A549 (cell line): ENCODE measurements at regions not wholly inside any gene's neighbourhood (a gene's known extent, or its start where the extent isn't known, plus 50 kb on each side); places are given as distances from the start of the nearest gene placed in this dataset.

Experiments
- ATAC-seq, 2 experiments: fragments of 200-7000 bp in 1 of 2; fragments of >200 bp in 1 of 2; cut with Nextera tagmentation in 1 of 2; cut with Tn5 transposase in 1 of 2; 3 replicates each; pipeline versions ENCODE4 v1.8.0 to v1.9.1; 2018 to 2020; ENCODE audit warnings: mild to moderate bottlenecking in 1 of 2, moderate library complexity in 1 of 2
- CTCF ChIA-PET: fragments of 300-600 bp; sonication (Branson Sonifier 250); formaldehyde crosslinking; extraction: SDS; loops from one replicate; lab custom pipeline; 2021; ENCODE audit warnings: antibody characterized with exemption, inconsistent platforms; lab: Yijun Ruan, JAX
- POLR2A ChIA-PET: fragments of 350-600 bp; formaldehyde crosslinking; extraction: SDS; loops from one replicate; lab custom pipeline; 2021; ENCODE audit warnings: antibody characterized with exemption, inconsistent platforms; lab: Yijun Ruan, JAX
- DNase-seq, 2 experiments: peaks; one replicate each; pipeline versions ENCODE4 v3.0.0 to v3.0.0-alpha.2; 2011 to 2016; ENCODE audit warnings: low read depth in 1 of 2, low spot score in 1 of 2
- FAIRE-seq: peaks from 2 replicates; lab custom pipeline; 2011; peaks lifted over from hg19 to GRCh38; lab: Jason Lieb, UNC
- H3K27ac ChIP-seq, 2 experiments: fragments of >200 bp; sonication (Bioruptor Twin); formaldehyde crosslinking; 3 replicates each; pipeline ENCODE4 v1.5.1; 2016 to 2017
- H3K4me1 ChIP-seq: fragments of >200 bp; sonication (Bioruptor Twin); formaldehyde crosslinking; 3 replicates; pipeline ENCODE4 v1.6.1; 2016
- H3K4me2 ChIP-seq: fragments of >200 bp; sonication (Bioruptor Twin); formaldehyde crosslinking; 3 replicates; pipeline ENCODE4 v1.6.1; 2016
- H3K4me3 ChIP-seq: fragments of >200 bp; sonication (Bioruptor Twin); formaldehyde crosslinking; 3 replicates; pipeline ENCODE4 v1.5.1; 2016
- H3K9me3 ChIP-seq: fragments of >200 bp; sonication (Bioruptor Twin); formaldehyde crosslinking; 3 replicates; pipeline ENCODE4 v1.6.1; 2016
- BCL3 ChIP-seq: fragments of >200 bp; sonication (Bioruptor Twin); formaldehyde crosslinking; IDR thresholded peaks from 3 replicates; pipeline ENCODE4 v1.6.1; 2016
- BHLHE40 ChIP-seq: IDR thresholded peaks from 2 replicates; pipeline ENCODE4 v1.6.1; 2012; ENCODE audit warnings: low read depth, low read length, inconsistent platforms
- CBX2 ChIP-seq: fragments of 200-600 bp; sonication (generic); IDR thresholded peaks from 2 replicates; pipeline ENCODE4 v1.6.1; 2016; ENCODE audit warnings: low read depth, mild to moderate bottlenecking, borderline replicate concordance
- CHD2 ChIP-seq: fragments of 150-350 bp; IDR thresholded peaks from 2 replicates; pipeline ENCODE4 v1.6.1; 2014; ENCODE audit warnings: low read length; ENCODE audit not compliant: partially characterized antibody
- CHD4 ChIP-seq: fragments of 200-600 bp; sonication (generic); IDR thresholded peaks from 2 replicates; pipeline ENCODE4 v1.6.1; 2016; ENCODE audit warnings: antibody characterized with exemption, mild to moderate bottlenecking, borderline replicate concordance
- EHMT2 ChIP-seq: fragments of 200-600 bp; sonication (generic); IDR thresholded peaks from 2 replicates; pipeline ENCODE4 v1.6.1; 2016; ENCODE audit warnings: antibody characterized with exemption, low read depth, mild to moderate bottlenecking, moderate library complexity
- EP300 ChIP-seq, 2 experiments: fragments of >200 bp; sonication (Bioruptor Twin); formaldehyde crosslinking; IDR thresholded peaks; 2 replicates in 1 of 2; 3 replicates in 1 of 2; pipeline ENCODE4 v1.6.1; 2016 to 2017
- ESRRA ChIP-seq: fragments of 150-350 bp; IDR thresholded peaks from 2 replicates; pipeline ENCODE4 v1.6.1; 2014; ENCODE audit warnings: mild to moderate bottlenecking, low read length, borderline replicate concordance
- FOSB ChIP-seq: fragments of 250-450 bp; sonication (Bioruptor Pico); IDR thresholded peaks from 2 replicates; pipeline ENCODE4 v1.5.0; 2020; ENCODE audit warnings: mild to moderate bottlenecking, moderate library complexity
- HES2 ChIP-seq: fragments of >200 bp; sonication (Bioruptor Twin); formaldehyde crosslinking; IDR thresholded peaks from 2 replicates; pipeline ENCODE4 v1.6.1; 2016
- HOXA7 ChIP-seq: fragments of 250-450 bp; sonication (Bioruptor Pico); IDR thresholded peaks from 2 replicates; pipeline ENCODE4 v1.5.0; 2020; ENCODE audit warnings: mild to moderate bottlenecking, moderate library complexity
- HOXB5 ChIP-seq: fragments of 250-450 bp; sonication (Bioruptor Pico); IDR thresholded peaks from 2 replicates; pipeline ENCODE4 v1.5.0; 2020; ENCODE audit warnings: mild to moderate bottlenecking, moderate library complexity
- JUN ChIP-seq, 2 experiments: fragments of >200 bp; sonication (Bioruptor Twin); formaldehyde crosslinking; IDR thresholded peaks; 2 replicates in 1 of 2; 3 replicates in 1 of 2; pipeline ENCODE4 v1.6.1; 2016 to 2017
- JUNB ChIP-seq: fragments of >200 bp; sonication (Bioruptor Twin); formaldehyde crosslinking; IDR thresholded peaks from 2 replicates; pipeline ENCODE4 v1.6.1; 2016
- KDM1A ChIP-seq: fragments of 200-600 bp; sonication (generic); IDR thresholded peaks from 2 replicates; pipeline ENCODE4 v1.6.1; 2016; ENCODE audit warnings: low read depth, mild to moderate bottlenecking
- MAZ ChIP-seq: fragments of 150-350 bp; IDR thresholded peaks from 2 replicates; pipeline ENCODE4 v1.6.1; 2014; ENCODE audit warnings: antibody characterized with exemption, low read depth, low read length, borderline replicate concordance
- NFE2L2 ChIP-seq: fragments of 150-350 bp; conservative IDR thresholded peaks from 2 replicates; pipeline ENCODE4 v1.6.1; 2014; ENCODE audit warnings: low read length
- PBX3 ChIP-seq: IDR thresholded peaks from 2 replicates; pipeline ENCODE4 v1.6.1; 2012
- PHF8 ChIP-seq: fragments of 200-600 bp; sonication (generic); IDR thresholded peaks from 2 replicates; pipeline ENCODE4 v1.6.1; 2016; ENCODE audit warnings: low read depth, mild to moderate bottlenecking, antibody characterized with exemption, moderate library complexity, borderline replicate concordance
- POLR2A ChIP-seq: IDR thresholded peaks from 2 replicates; pipeline ENCODE4 v1.6.1; 2012; ENCODE audit warnings: mild to moderate bottlenecking, low read length
- RAD21 ChIP-seq, 2 experiments: fragments of >200 bp in 1 of 2; sonication (Bioruptor Twin) in 1 of 2; formaldehyde crosslinking in 1 of 2; IDR thresholded peaks in 1 of 2; conservative IDR thresholded peaks in 1 of 2; 2 replicates in 1 of 2; 3 replicates in 1 of 2; pipeline ENCODE4 v1.6.1; 2012 to 2018; ENCODE audit warnings: inconsistent platforms in 1 of 2
- RCOR1 ChIP-seq: fragments of 150-350 bp; IDR thresholded peaks from 2 replicates; pipeline ENCODE4 v1.6.1; 2014; ENCODE audit warnings: antibody characterized with exemption, low read length, low read depth
- RFX5 ChIP-seq: fragments of 450-650 bp; IDR thresholded peaks from 2 replicates; pipeline ENCODE4 v1.7.1; 2014; ENCODE audit warnings: antibody characterized with exemption, mild to moderate bottlenecking, moderate library complexity
- TFCP2L1 ChIP-seq: fragments of 250-450 bp; sonication (Bioruptor Pico); IDR thresholded peaks from 2 replicates; pipeline ENCODE4 v1.5.0; 2021; ENCODE audit warnings: mild to moderate bottlenecking
- USF2 ChIP-seq: fragments of 450-650 bp; IDR thresholded peaks from 2 replicates; pipeline ENCODE4 v1.6.1; 2014; ENCODE audit warnings: antibody characterized with exemption
- ZSCAN20 ChIP-seq: fragments of 250-450 bp; sonication (Bioruptor Pico); IDR thresholded peaks from 2 replicates; pipeline ENCODE4 v1.8.0; 2022; ENCODE audit warnings: mild to moderate bottlenecking, moderate library complexity
- WGBS: methylation state at CpG from one replicate; pipeline ENCODE4 v1.1.6; 2017; ENCODE audit errors: missing lambda C conversion rate; 5-methylcytosine and 5-hydroxymethylcytosine counted together

- no peaks in the 10 kb centered on the region for H3K9me3 ChIP-seq
- no peak overlapping the region for H3K4me2 ChIP-seq
- ChIA-PET CTCF (no interaction called here), POLR2A (no interaction called here)
- H3K4me3 ChIP-seq, result no peak overlapping the region
- TF ChIP-seq KDM1A (no peak), RAD21 (conservative IDR thresholded peaks at IDR 0.05 in 1 of 2, IDR thresholded peaks at IDR 0.05 in 1 of 2) (no peak), ESRRA (no peak), PBX3 (no peak), BHLHE40 (no peak), BCL3 (no peak), RFX5 (no peak), TFCP2L1 (no peak), HES2 (no peak), CHD2 (no peak), JUN (IDR thresholded peaks at IDR 0.05) (no peak), MAZ (no peak), JUNB (no peak), EHMT2 (no peak)
- no peaks in the 10 kb centered on the region for H3K4me1 ChIP-seq
- no peak for FAIRE-seq
- ATAC-seq, result no peak
- DNase-seq, result no peak
- WGBS, result 16% methylated on average over 4 of the region's 5 CpGs
- no peak overlapping the region for H3K27ac ChIP-seq
Observed at GRCh38 chr6:164042212-164042611, 627.7 kb downstream of the QKI start.

- Histone ChIP-seq H3K9me3 (no peaks in the 10 kb centered on the region), H3K27ac (no peak overlapping the region)
- ChIA-PET POLR2A (no interaction called here), CTCF (no interaction called here)
- WGBS, result 20% methylated on average over 2 of the region's 2 CpGs
- TF ChIP-seq TFCP2L1 (no peak), ESRRA (no peak), HES2 (no peak), ZSCAN20 (no peak), CHD4 (no peak), FOSB (no peak)
- TF ChIP-seq, all 56 proteins: peak for 0
- Histone ChIP-seq H3K4me1 (no peaks in the 10 kb centered on the region), H3K4me3 (no peak overlapping the region), H3K4me2 (no peak overlapping the region)
- FAIRE-seq (no peak), DNase-seq (no peak), ATAC-seq (no peak)
Observed at GRCh38 chr6:164040994-164041393, 626.5 kb downstream of the QKI start.

GRCh38 chr6:164039954-164040375 lies 625.4 kb downstream of the QKI start:
- no peaks in the 10 kb centered on the region for H3K4me1 ChIP-seq
- no peaks in the 10 kb centered on the region for H3K9me3 ChIP-seq
- H3K4me3 ChIP-seq, result no peak overlapping the region
- FAIRE-seq (no peak), DNase-seq (no peak), ATAC-seq (no peak)
- CTCF ChIA-PET, result no interaction called here
- POLR2A ChIA-PET, result no interaction called here
- H3K27ac ChIP-seq, result no peak overlapping the region
- WGBS, result 28% methylated on average over 4 of the region's 19 CpGs
- TF ChIP-seq BCL3 (no peak), NFE2L2 (no peak), KDM1A (no peak), PBX3 (no peak), EP300 (IDR thresholded peaks at IDR 0.05) (no peak), HOXB5 (CRISPR knock-in tag) (no peak), PHF8 (no peak), CBX2 (no peak), HES2 (no peak), USF2 (no peak), HOXA7 (CRISPR knock-in tag) (no peak), JUNB (no peak), POLR2A (no peak), RCOR1 (no peak)
- no peak overlapping the region for H3K4me2 ChIP-seq
